HG03159 (cell line): ENCODE measurements at regions not wholly inside any gene's neighbourhood (a gene's known extent, or its start where the extent isn't known, plus 50 kb on each side); places are given as distances from the start of the nearest gene placed in this dataset.
"Not testable (repeated sequence)": the region's sequence is repeated elsewhere in the genome, so short reads cannot be mapped to it uniquely, and the experiment has no call there.

ENCODE experiments used
- ATAC-seq: cut with Tn5 transposase; IDR thresholded peaks from one replicate; pipeline ENCODE4 v1.9.1; 2021; ENCODE audit warnings: mild to moderate bottlenecking, moderate library complexity; ENCODE audit not compliant: unreplicated experiment

- ATAC-seq, result no peak
Measured at GRCh38 chr2:216776066-216776850, 80.9 kb upstream of the IGFBP5 start.

- ATAC-seq, result no peak
Measured at GRCh38 chr2:216775043-216775453, 79.7 kb upstream of the IGFBP5 start.

- ATAC-seq, result no peak
Measured at GRCh38 chr2:216774620-216775019, 79.3 kb upstream of the IGFBP5 start.

GRCh38 chr2:216774180-216774579 is 78.8 kb upstream of the IGFBP5 start:
- ATAC-seq, result no peak

GRCh38 chr2:216773072-216773471 is 77.7 kb upstream of the IGFBP5 start:
- no peak for ATAC-seq

- ATAC-seq, result no peak
Measured at GRCh38 chr2:216770717-216771116, 75.4 kb upstream of the IGFBP5 start.

- ATAC-seq, result no peak
Measured at GRCh38 chr2:216770050-216770449, 74.7 kb upstream of the IGFBP5 start.

- no peak for ATAC-seq
Measured at GRCh38 chr2:216769626-216770025, 74.3 kb upstream of the IGFBP5 start.

- no peak for ATAC-seq
Measured at GRCh38 chr2:216768908-216769411, 73.6 kb upstream of the IGFBP5 start.

GRCh38 chr2:216765761-216766262 is 70.5 kb upstream of the IGFBP5 start:
- no peak for ATAC-seq

GRCh38 chr2:216763396-216763795 is 68.0 kb upstream of the IGFBP5 start:
- ATAC-seq, result no peak

GRCh38 chr2:216761809-216762208 is 66.5 kb upstream of the IGFBP5 start:
- ATAC-seq, result no peak

- ATAC-seq, result no peak
Measured at GRCh38 chr2:216761133-216761532, 65.8 kb upstream of the IGFBP5 start.

GRCh38 chr2:216758256-216759155 is 63.2 kb upstream of the IGFBP5 start:
- no peak for ATAC-seq

- ATAC-seq, result no peak
Measured at GRCh38 chr2:216757532-216757931, 62.2 kb upstream of the IGFBP5 start.

GRCh38 chr2:216756435-216756834 is 61.1 kb upstream of the IGFBP5 start:
- ATAC-seq, result no peak

GRCh38 chr2:216754812-216755211 is 59.5 kb upstream of the IGFBP5 start:
- ATAC-seq, result no peak

GRCh38 chr2:216754336-216754735 is 59.0 kb upstream of the IGFBP5 start:
- no peak for ATAC-seq

- no peak for ATAC-seq
Measured at GRCh38 chr2:216752855-216753505, 57.6 kb upstream of the IGFBP5 start.

GRCh38 chr2:216750750-216751149 is 55.4 kb upstream of the IGFBP5 start:
- ATAC-seq, result not testable (repeated sequence)

GRCh38 chr2:216746268-216746667 is 50.9 kb upstream of the IGFBP5 start:
- ATAC-seq, result not testable (repeated sequence)
